ENCODE measurements at regions not wholly inside any gene's neighbourhood (a gene's known extent, or its start where the extent isn't known, plus 50 kb on each side); places are given as distances from the start of the nearest gene placed in this dataset.

DNA sequence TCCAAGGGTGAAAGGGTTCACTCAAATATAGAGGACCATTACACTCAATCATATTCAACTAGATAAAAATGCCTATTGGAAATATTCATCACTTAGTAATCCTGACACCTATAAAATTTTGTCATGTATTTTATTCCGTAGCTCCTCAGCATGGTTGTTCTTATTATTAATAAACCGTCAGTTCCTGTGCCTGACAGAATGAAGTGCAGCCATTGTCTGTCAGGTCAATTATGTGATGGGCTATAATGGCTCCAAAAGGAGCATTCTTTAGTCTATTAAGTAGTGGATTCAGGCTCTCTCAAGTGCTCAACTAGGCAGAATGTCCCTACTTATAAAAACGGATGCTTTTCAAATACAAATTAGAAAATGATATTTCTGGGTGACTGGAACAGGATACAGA is 916.1 kb upstream of the ANO3 start:
- H3K9me2 ChIP-seq (ENCODE audit: insufficient read depth, low read length), result no peaks in the 10 kb centered on the region

DNA sequence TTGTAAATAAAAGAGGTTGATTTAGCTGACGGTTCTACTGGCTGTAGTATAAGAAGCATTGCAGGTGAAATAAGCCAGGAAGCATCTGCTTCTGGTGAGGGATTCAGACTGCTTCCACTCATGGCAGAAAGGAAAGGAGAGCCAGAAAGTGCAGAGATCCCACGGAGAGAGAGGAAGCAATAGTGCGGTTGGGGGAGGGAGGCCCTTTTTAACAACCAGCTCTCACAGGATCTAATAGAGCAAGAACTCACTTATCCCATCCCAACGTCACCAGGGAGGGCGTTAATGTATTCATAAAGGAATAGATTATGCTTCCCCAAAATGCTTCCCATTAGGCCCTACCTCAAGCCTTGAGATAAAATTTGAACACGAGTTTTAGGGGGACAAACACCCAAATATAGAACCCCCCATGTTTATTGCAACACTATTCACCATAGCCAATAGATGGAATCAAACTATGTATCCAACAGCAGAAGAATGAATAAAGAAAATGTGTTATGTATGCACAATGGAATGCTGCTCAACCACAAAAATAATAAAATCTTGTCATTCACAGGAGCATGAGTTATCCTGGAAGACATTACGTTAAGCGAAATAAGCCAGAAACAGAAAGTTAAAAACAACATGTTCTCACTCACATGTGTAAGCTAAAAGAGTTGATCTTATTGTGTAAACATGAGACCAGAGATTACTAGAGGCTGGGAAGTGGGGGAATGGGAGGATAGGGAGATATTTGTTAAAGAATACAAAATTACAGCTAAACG is 908.3 kb upstream of the ANO3 start:
- no peak for TF ChIP-seq EZH2phosphoT487 (IDR thresholded peaks at IDR 0.05; ENCODE audit: borderline replicate concordance, low read depth, low read length)
- TF ChIP-seq, protein P1, sequence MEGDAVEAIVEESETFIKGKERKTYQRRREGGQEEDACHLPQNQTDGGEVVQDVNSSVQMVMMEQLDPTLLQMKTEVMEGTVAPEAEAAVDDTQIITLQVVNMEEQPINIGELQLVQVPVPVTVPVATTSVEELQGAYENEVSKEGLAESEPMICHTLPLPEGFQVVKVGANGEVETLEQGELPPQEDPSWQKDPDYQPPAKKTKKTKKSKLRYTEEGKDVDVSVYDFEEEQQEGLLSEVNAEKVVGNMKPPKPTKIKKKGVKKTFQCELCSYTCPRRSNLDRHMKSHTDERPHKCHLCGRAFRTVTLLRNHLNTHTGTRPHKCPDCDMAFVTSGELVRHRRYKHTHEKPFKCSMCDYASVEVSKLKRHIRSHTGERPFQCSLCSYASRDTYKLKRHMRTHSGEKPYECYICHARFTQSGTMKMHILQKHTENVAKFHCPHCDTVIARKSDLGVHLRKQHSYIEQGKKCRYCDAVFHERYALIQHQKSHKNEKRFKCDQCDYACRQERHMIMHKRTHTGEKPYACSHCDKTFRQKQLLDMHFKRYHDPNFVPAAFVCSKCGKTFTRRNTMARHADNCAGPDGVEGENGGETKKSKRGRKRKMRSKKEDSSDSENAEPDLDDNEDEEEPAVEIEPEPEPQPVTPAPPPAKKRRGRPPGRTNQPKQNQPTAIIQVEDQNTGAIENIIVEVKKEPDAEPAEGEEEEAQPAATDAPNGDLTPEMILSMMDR (conservative IDR thresholded peaks at IDR 0.05; ENCODE audit: low read length), result no peak
- DNase-seq (ENCODE audit: low spot score), result no peak
- ChIA-PET POLR2A (interaction anchor here (0.7 kb wide), 1 partner anchor 1798 kb away, joined by 3 read pairs; no protein-coding TSS in a partner anchor), CTCF (ENCODE audit: unreplicated experiment) (no interaction called here)
- no peaks in the 10 kb centered on the region for H3K9me2 ChIP-seq (ENCODE audit: insufficient read depth, low read length)
- no peaks in the 10 kb centered on the region for H3K79me2 ChIP-seq (ENCODE audit: insufficient read depth, low read depth, low read length)
- no peaks in the 10 kb centered on the region for H4K20me1 ChIP-seq (ENCODE audit: insufficient read depth, low read length)
- no peaks in the 10 kb centered on the region for H3K4me1 ChIP-seq (ENCODE audit: insufficient read depth, low read length, poor library complexity, severe bottlenecking)
- no peak overlapping the region for H3K27ac ChIP-seq (ENCODE audit: low read depth, low read length, poor library complexity, severe bottlenecking)
- no peaks in the 10 kb centered on the region for H3K36me3 ChIP-seq (ENCODE audit: insufficient read depth, low read length)
- BruUV-seq (replicated peaks), result no TSS peak
- intact Hi-C loops (cut with micrococcal nuclease; ENCODE audit: unreplicated experiment), result no loop called here
- H3K4me2 ChIP-seq (ENCODE audit: low read length), result no peak overlapping the region
- H2AFZ ChIP-seq (ENCODE audit: low read length), result no peak overlapping the region
- no peak overlapping the region for H3K4me3 ChIP-seq (ENCODE audit: low read depth, low read length, poor library complexity, severe bottlenecking)
- no peaks in the 10 kb centered on the region for H3K9me3 ChIP-seq (ENCODE audit: low read length)

More for the DNA sequence above, 916.1 kb upstream of the ANO3 start:
- no peaks in the 10 kb centered on the region for H4K20me1 ChIP-seq (ENCODE audit: insufficient read depth, low read length)
- BruUV-seq (replicated peaks), result no TSS peak
- TF ChIP-seq, protein P1 (conservative IDR thresholded peaks at IDR 0.05; ENCODE audit: low read length), result no peak
- no peak for TF ChIP-seq EZH2phosphoT487 (IDR thresholded peaks at IDR 0.05; ENCODE audit: borderline replicate concordance, low read depth, low read length)
- H3K9me3 ChIP-seq (ENCODE audit: low read length), result no peaks in the 10 kb centered on the region
- CTCF ChIA-PET (ENCODE audit: unreplicated experiment), result no interaction called here
- no peaks in the 10 kb centered on the region for H3K36me3 ChIP-seq (ENCODE audit: insufficient read depth, low read length)
- no peak overlapping the region for H3K4me3 ChIP-seq (ENCODE audit: low read depth, low read length, poor library complexity, severe bottlenecking)
- intact Hi-C loops (cut with micrococcal nuclease; ENCODE audit: unreplicated experiment), result no loop called here
- H3K4me2 ChIP-seq (ENCODE audit: low read length), result no peak overlapping the region
- no peaks in the 10 kb centered on the region for H3K4me1 ChIP-seq (ENCODE audit: insufficient read depth, low read length, poor library complexity, severe bottlenecking)
- H3K27ac ChIP-seq (ENCODE audit: low read depth, low read length, poor library complexity, severe bottlenecking), result no peak overlapping the region
- no peak overlapping the region for H2AFZ ChIP-seq (ENCODE audit: low read length)
- H3K79me2 ChIP-seq (ENCODE audit: insufficient read depth, low read depth, low read length), result no peaks in the 10 kb centered on the region
- POLR2A ChIA-PET, result no interaction called here
- no peak for DNase-seq (ENCODE audit: low spot score)

DNA sequence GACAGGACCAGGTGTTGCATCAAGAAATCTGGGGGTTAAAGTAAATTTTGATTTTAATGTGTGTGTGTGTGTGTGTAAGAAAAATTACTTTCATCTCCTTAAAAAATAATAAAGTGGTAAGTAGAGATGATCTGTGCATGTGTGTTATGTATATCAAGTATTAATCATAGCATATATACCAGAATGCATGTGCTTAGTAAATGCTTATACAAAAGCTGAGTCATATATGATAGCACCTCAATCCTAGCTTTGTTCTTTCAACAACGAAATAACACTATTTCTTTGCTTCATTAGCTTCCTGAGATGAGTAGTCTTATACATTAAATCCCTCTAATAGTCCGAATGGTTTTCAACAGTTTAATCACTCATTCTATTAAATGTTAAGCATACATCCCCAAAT is 899.6 kb upstream of the ANO3 start:
- POLR2A ChIA-PET, result interaction anchor here (0.6 kb wide), 1 partner anchor 626 kb away, joined by 3 read pairs; no protein-coding TSS in a partner anchor
- intact Hi-C loops (cut with micrococcal nuclease; ENCODE audit: unreplicated experiment), result no loop called here
- no peaks in the 10 kb centered on the region for H3K4me1 ChIP-seq (ENCODE audit: insufficient read depth, low read length, poor library complexity, severe bottlenecking)
- no TSS peak for BruUV-seq (replicated peaks)
- TF ChIP-seq EZH2phosphoT487 (IDR thresholded peaks at IDR 0.05; ENCODE audit: borderline replicate concordance, low read depth, low read length), result no peak
- TF ChIP-seq, protein P1 (conservative IDR thresholded peaks at IDR 0.05; ENCODE audit: low read length), result no peak
- no peak overlapping the region for H3K4me2 ChIP-seq (ENCODE audit: low read length)
- H3K9me3 ChIP-seq (ENCODE audit: low read length), result no peaks in the 10 kb centered on the region
- no peak overlapping the region for H2AFZ ChIP-seq (ENCODE audit: low read length)
- H4K20me1 ChIP-seq (ENCODE audit: insufficient read depth, low read length), result no peaks in the 10 kb centered on the region
- H3K36me3 ChIP-seq (ENCODE audit: insufficient read depth, low read length), result no peaks in the 10 kb centered on the region
- no peaks in the 10 kb centered on the region for H3K79me2 ChIP-seq (ENCODE audit: insufficient read depth, low read depth, low read length)
- H3K9me2 ChIP-seq (ENCODE audit: insufficient read depth, low read length), result no peaks in the 10 kb centered on the region
- DNase-seq (ENCODE audit: low spot score), result no peak
- CTCF ChIA-PET (ENCODE audit: unreplicated experiment), result no interaction called here
- no peak overlapping the region for H3K4me3 ChIP-seq (ENCODE audit: low read depth, low read length, poor library complexity, severe bottlenecking)
- no peak overlapping the region for H3K27ac ChIP-seq (ENCODE audit: low read depth, low read length, poor library complexity, severe bottlenecking)
